ENCODE measurements at regions not wholly inside any gene's neighbourhood (a gene's known extent, or its start where the extent isn't known, plus 50 kb on each side); places are given as distances from the start of the nearest gene placed in this dataset.
"Not testable (repeated sequence)": the region's sequence is repeated elsewhere in the genome, so short reads cannot be mapped to it uniquely, and the experiment has no call there.

DNA sequence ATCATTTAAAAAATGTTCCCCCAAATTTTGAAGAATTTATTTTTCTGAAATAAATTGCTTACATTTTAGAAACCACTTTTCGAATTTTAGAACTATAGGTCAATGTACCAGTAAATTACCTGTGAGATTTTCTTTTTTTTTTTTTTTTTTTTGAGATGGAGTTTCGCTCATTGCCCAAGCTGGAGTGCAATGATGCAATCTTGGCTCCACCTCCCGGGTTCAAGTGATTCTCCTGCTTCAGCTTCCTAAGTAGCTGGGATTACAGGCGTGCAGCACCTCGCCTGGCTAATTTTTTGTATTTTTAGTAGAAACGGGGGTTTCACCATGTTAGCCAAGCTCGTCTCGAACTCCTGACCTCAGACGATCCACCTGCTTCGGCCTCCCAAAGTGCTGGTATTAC is 295.1 kb upstream of the ID2 start:
- not testable (repeated sequence) for TF ChIP-seq POLR2A (IDR thresholded peaks at IDR 0.05; ENCODE audit: low read depth, low read length); TAF1 (IDR thresholded peaks at IDR 0.05; ENCODE audit: low read depth, low read length); POLR2AphosphoS5 (IDR thresholded peaks at IDR 0.05; ENCODE audit: low read depth, low read length); POU2F2 (IDR thresholded peaks at IDR 0.05; ENCODE audit: low read depth, low read length); PAX5 (IDR thresholded peaks at IDR 0.05; ENCODE audit: insufficient read depth, low read length, severe bottlenecking); SPI1 (IDR thresholded peaks at IDR 0.05; ENCODE audit: low read depth, low read length)

All from GM12891 (cell line).